IMR-90 (cell line): ENCODE measurements at regions not wholly inside any gene's neighbourhood (a gene's known extent, or its start where the extent isn't known, plus 50 kb on each side); places are given as distances from the start of the nearest gene placed in this dataset.

Source experiments
- ATAC-seq: fragments of 200-7000 bp; cut with Tn5 transposase; 2 replicates; pipeline ENCODE4 v1.9.1; 2020; ENCODE audit warnings: low read depth, mild to moderate bottlenecking, moderate library complexity
- BruUV-seq: library from RNA; stranded (reverse); fragments of 400-500 nt; replicated peaks from 2 replicates; lab custom pipeline; 2021; lab: Mats Ljungman, UMichigan
- CTCF ChIA-PET: fragments of 300-600 bp; formaldehyde crosslinking; extraction: SDS; loops from one replicate; lab custom pipeline; 2021; ENCODE audit warnings: antibody characterized with exemption; lab: Yijun Ruan, JAX
- POLR2A ChIA-PET: fragments of 300-600 bp; sonication (Branson Sonifier 250); formaldehyde crosslinking; loops from one replicate; lab custom pipeline; 2022; ENCODE audit warnings: antibody characterized with exemption; ENCODE audit not compliant: unreplicated experiment; lab: Charles Lee
- DNase-seq: peaks from one replicate; pipeline ENCODE4 v3.0.0; 2013
- H2AFZ ChIP-seq: replicated peaks from 2 replicates; pipeline ENCODE3; 2013; ENCODE audit warnings: low read length, mild to moderate bottlenecking; ENCODE audit not compliant: poor library complexity
- H2AK5ac ChIP-seq: 2 replicates; pipeline ENCODE4 v1.6.1; 2013; ENCODE audit warnings: low read depth, low read length, inconsistent platforms
- H2AK9ac ChIP-seq: replicated peaks from 2 replicates; pipeline ENCODE3; 2013; ENCODE audit warnings: mild to moderate bottlenecking, low read depth, low read length, moderate library complexity; ENCODE audit not compliant: poor library complexity
- H2BK120ac ChIP-seq: 2 replicates; pipeline ENCODE4 v1.6.1; 2013; ENCODE audit warnings: low read depth, low read length, inconsistent platforms
- H2BK15ac ChIP-seq: 3 replicates; pipeline ENCODE4 v1.6.1; 2013; ENCODE audit warnings: low read depth, low read length, inconsistent platforms
- H2BK20ac ChIP-seq: 2 replicates; pipeline ENCODE4 v1.6.1; 2013; ENCODE audit warnings: low read depth, mild to moderate bottlenecking, inconsistent platforms, low read length, moderate library complexity
- H2BK5ac ChIP-seq: 2 replicates; pipeline ENCODE4 v1.6.1; 2013; ENCODE audit warnings: mild to moderate bottlenecking, low read depth, low read length, inconsistent platforms; ENCODE audit not compliant: poor library complexity, severe bottlenecking
- H3K14ac ChIP-seq: replicated peaks from 2 replicates; pipeline ENCODE4 v1.6.1; 2013; ENCODE audit warnings: low read depth, low read length, inconsistent platforms
- H3K18ac ChIP-seq: 2 replicates; pipeline ENCODE4 v1.6.1; 2013; ENCODE audit warnings: low read depth, low read length, control low read depth
- H3K23ac ChIP-seq: 2 replicates; pipeline ENCODE4 v1.6.1; 2013; ENCODE audit warnings: low read depth, low read length, inconsistent platforms
- H3K27ac ChIP-seq: 2 replicates; pipeline ENCODE4 v1.5.1; 2013; ENCODE audit warnings: mild to moderate bottlenecking, control low read depth, low read length; ENCODE audit not compliant: insufficient read depth
- H3K27me3 ChIP-seq: 2 replicates; pipeline ENCODE4 v1.6.1; 2013; ENCODE audit warnings: low read length; ENCODE audit not compliant: control insufficient read depth, insufficient read depth
- H3K36me3 ChIP-seq: 2 replicates; pipeline ENCODE4 v1.6.1; 2013; ENCODE audit warnings: low read length, mixed read lengths; ENCODE audit not compliant: control insufficient read depth, insufficient read depth
- H3K4ac ChIP-seq: 2 replicates; pipeline ENCODE4 v1.6.1; 2013; ENCODE audit warnings: low read depth, low read length, inconsistent platforms
- H3K4me1 ChIP-seq: 2 replicates; pipeline ENCODE4 v1.6.1; 2013; ENCODE audit warnings: low read length, mixed read lengths; ENCODE audit not compliant: control insufficient read depth, insufficient read depth
- H3K4me2 ChIP-seq: 2 replicates; pipeline ENCODE4 v1.6.1; 2013; ENCODE audit warnings: low read depth, mild to moderate bottlenecking, control low read depth, low read length, moderate library complexity
- H3K4me3 ChIP-seq: 2 replicates; pipeline ENCODE4 v1.5.1; 2013; ENCODE audit warnings: low read depth, mild to moderate bottlenecking, control low read depth, low read length, moderate library complexity; ENCODE audit not compliant: insufficient read depth
- H3K56ac ChIP-seq: 2 replicates; pipeline ENCODE4 v1.6.1; 2013; ENCODE audit warnings: low read length, inconsistent platforms; ENCODE audit not compliant: insufficient read depth; ENCODE audit errors: extremely low read depth
- H3K79me1 ChIP-seq, 2 experiments: 2 replicates each; pipeline ENCODE4 v1.6.1; 2013; ENCODE audit warnings: low read length in 2 of 2, inconsistent platforms in 1 of 2, low read depth in 1 of 2
- H3K9ac ChIP-seq: 2 replicates; pipeline ENCODE4 v1.6.1; 2013; ENCODE audit warnings: low read depth, low read length, control low read depth
- H3K9me1 ChIP-seq: 2 replicates; pipeline ENCODE4 v1.6.1; 2013; ENCODE audit warnings: low read length, inconsistent platforms; ENCODE audit not compliant: insufficient read depth
- H3K9me3 ChIP-seq: 2 replicates; pipeline ENCODE4 v1.6.1; 2013; ENCODE audit warnings: low read length; ENCODE audit not compliant: control insufficient read depth, insufficient read depth
- H4K20me1 ChIP-seq: 2 replicates; pipeline ENCODE4 v1.6.1; 2013; ENCODE audit warnings: low read length, inconsistent platforms; ENCODE audit not compliant: insufficient read depth
- H4K5ac ChIP-seq: 2 replicates; pipeline ENCODE4 v1.6.1; 2013; ENCODE audit warnings: mild to moderate bottlenecking, low read depth, low read length, control low read depth
- H4K8ac ChIP-seq, 2 experiments: 2 replicates each; pipeline ENCODE4 v1.6.1; 2013; ENCODE audit warnings: low read depth in 2 of 2, low read length in 2 of 2, control low read depth in 1 of 2, inconsistent platforms in 1 of 2
- H4K91ac ChIP-seq: 2 replicates; pipeline ENCODE4 v1.6.1; 2013; ENCODE audit warnings: low read depth, low read length, inconsistent platforms; ENCODE audit not compliant: insufficient read depth
- POLR2A ChIP-seq: IDR thresholded peaks from 2 replicates; pipeline ENCODE4 v1.6.1; 2012; ENCODE audit warnings: mild to moderate bottlenecking, low read depth, low read length
- USF2 ChIP-seq: fragments of 150-350 bp; IDR thresholded peaks from 2 replicates; pipeline ENCODE4 v1.6.1; 2017; ENCODE audit warnings: mild to moderate bottlenecking, antibody characterized with exemption, low read length, low read depth
- WGBS, 2 experiments: methylation state at CpG; one replicate each; pipeline versions ENCODE4 v1.1.5 to v1.1.7; 2013; ENCODE audit warnings: missing lambda C conversion rate in 2 of 2; ENCODE audit not compliant: insufficient read length in 1 of 2; ENCODE audit errors: extremely low coverage in 2 of 2; 5-methylcytosine and 5-hydroxymethylcytosine counted together
- dilution Hi-C: fragments of 300-500 bp; cut with HindIII; formaldehyde crosslinking; loops from one replicate; pipeline ENCODE4 v1.14.3; 2018; ENCODE audit warnings: low sequenced_read_pairs; ENCODE audit not compliant: unreplicated experiment
- in situ Hi-C: fragments of 300-500 bp; cut with MboI; formaldehyde crosslinking; loops from 3 replicates; pipeline ENCODE4 v1.14.3; 2019; ENCODE audit warnings: low sequenced_read_pairs, inconsistent platforms, mixed read lengths
- intact Hi-C: fragments of 100-400 bp; cut with micrococcal nuclease; formaldehyde crosslinking; loops from 2 replicates; pipeline ENCODE4 v1.10.0; 2022

DNA sequence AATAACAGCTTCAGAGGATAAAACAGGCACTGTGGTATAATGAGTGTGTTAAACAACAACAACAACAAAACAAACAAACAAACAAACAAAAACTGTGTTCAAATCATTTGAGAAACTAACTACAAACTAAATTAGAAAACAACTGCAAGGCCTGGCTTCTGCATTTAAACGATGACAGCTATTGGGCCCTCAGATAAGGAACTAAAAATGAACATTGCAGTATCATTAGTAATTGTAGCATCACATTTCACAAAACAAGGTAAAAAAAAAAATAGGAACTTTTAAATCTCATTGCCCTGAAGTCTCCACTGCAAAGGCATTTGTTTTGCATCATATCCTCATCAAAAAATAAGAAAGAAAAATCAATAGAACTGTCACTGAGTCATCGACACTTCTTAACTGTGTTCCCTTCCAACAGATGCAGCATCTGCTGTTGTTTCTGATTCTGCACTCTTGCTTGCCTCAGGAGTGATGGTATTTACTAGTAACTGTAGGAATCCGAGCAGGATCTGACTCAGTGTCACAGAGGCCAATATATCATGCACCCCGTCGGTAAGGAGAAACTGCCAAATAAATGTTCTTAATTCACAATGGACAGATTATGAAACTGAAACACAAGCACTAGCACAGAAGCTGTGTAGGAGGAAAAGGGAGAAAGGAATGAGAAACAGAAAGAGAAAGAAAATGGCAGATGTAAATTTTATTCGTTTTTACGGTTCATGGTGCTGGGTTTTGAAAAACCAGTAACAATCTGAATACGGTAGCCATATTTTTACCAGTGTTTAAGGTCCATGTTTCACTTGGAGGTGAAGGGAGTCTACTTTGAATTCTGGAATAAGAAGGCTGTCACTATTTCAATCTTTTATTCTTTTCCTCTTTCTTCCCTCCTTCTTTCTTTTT, 365.7 kb upstream of the EPHA7 start:
- no peak overlapping the region for H3K9ac ChIP-seq
- no CpG with 5 or more reads among the region's 8 CpGs for WGBS, 2 experiments
- no peaks in the 10 kb centered on the region for H3K27me3 ChIP-seq
- H2AK5ac ChIP-seq: no peak overlapping the region
- no peak overlapping the region for H3K18ac ChIP-seq
- no peak overlapping the region for H3K56ac ChIP-seq
- no peaks in the 10 kb centered on the region for H3K9me1 ChIP-seq
- no peaks in the 10 kb centered on the region for H3K4me1 ChIP-seq
- TF ChIP-seq POLR2A: no peak
- TF ChIP-seq USF2: no peak
- H2AK9ac ChIP-seq: no peak overlapping the region
- DNase-seq: no peak
- no peak overlapping the region for H4K8ac ChIP-seq
- no peak for ATAC-seq
- no peak overlapping the region for H2AFZ ChIP-seq
- ChIA-PET CTCF (no interaction called here), POLR2A (no interaction called here)
- no peak overlapping the region for H4K5ac ChIP-seq
- no peak overlapping the region for H2BK120ac ChIP-seq
- no peak overlapping the region for H2BK20ac ChIP-seq
- intact Hi-C loops (no loop called here), dilution Hi-C loops (no loop called here), in situ Hi-C loops (no loop called here)
- H3K4ac ChIP-seq: no peak overlapping the region
- no peaks in the 10 kb centered on the region for H3K36me3 ChIP-seq
- no peak overlapping the region; the same call in 1 of the 2 replicates for H3K4me2 ChIP-seq
- no peak overlapping the region for H4K91ac ChIP-seq
- no TSS peak for BruUV-seq
- H4K20me1 ChIP-seq: no peaks in the 10 kb centered on the region
- no peak overlapping the region for H2BK15ac ChIP-seq
- H3K9me3 ChIP-seq: no peaks in the 10 kb centered on the region; the same call in 1 of the 2 replicates
- no peaks in the 10 kb centered on the region for H3K79me1 ChIP-seq
- no peak overlapping the region for H3K14ac ChIP-seq
- H3K27ac ChIP-seq: no peak overlapping the region
- no peak overlapping the region for H3K23ac ChIP-seq
- H3K4me3 ChIP-seq: no peak overlapping the region
- no peak overlapping the region for H2BK5ac ChIP-seq
